B cell (primary cell): ENCODE measurements at regions not wholly inside any gene's neighbourhood (a gene's known extent, or its start where the extent isn't known, plus 50 kb on each side); places are given as distances from the start of the nearest gene placed in this dataset.

Source experiments
- ATAC-seq: fragments of 200-7000 bp; cut with Tn5 transposase; one replicate; pipeline ENCODE4 v1.10.0; 2021; ENCODE audit warnings: low read depth, mild to moderate bottlenecking, moderate number of reproducible peaks, moderate library complexity
- CTCF ChIA-PET: fragments of 350-600 bp; sonication (Branson Sonifier 250); formaldehyde crosslinking; loops from one replicate; lab custom pipeline; 2021; ENCODE audit warnings: antibody characterized with exemption, inconsistent platforms; lab: Charles Lee
- POLR2A ChIA-PET: fragments of 350-600 bp; sonication (Branson Sonifier 250); formaldehyde crosslinking; loops from one replicate; lab custom pipeline; 2021; ENCODE audit warnings: antibody characterized with exemption; lab: Charles Lee
- DNase-seq: peaks from one replicate; pipeline ENCODE4 v3.0.0; 2013
- H2AFZ ChIP-seq: 2 replicates; pipeline ENCODE4 v1.6.1; 2012; ENCODE audit warnings: mild to moderate bottlenecking, low read depth, low read length; ENCODE audit not compliant: insufficient read depth, poor library complexity, severe bottlenecking
- H3K27ac ChIP-seq, 2 donors: 1 replicate in 1 of 2; 2 replicates in 1 of 2; pipeline ENCODE4 v1.5.1; 2012 to 2013; ENCODE audit warnings: low read length in 2 of 2, mild to moderate bottlenecking in 2 of 2, moderate library complexity in 1 of 2
- H3K27me3 ChIP-seq, 4 experiments: fragments of 200-600 bp in 1 of 4; sonication (generic) in 1 of 4; replicated peaks in 1 of 4; 1 replicate in 2 of 4; 2 replicates in 2 of 4; pipeline versions ENCODE4 v1.6.1 to v1.7.0; 2013 to 2016; ENCODE audit warnings: low read length in 3 of 4, mild to moderate bottlenecking in 2 of 4, mixed read lengths in 1 of 4, moderate library complexity in 1 of 4; ENCODE audit not compliant: insufficient read depth in 4 of 4, control insufficient read depth in 3 of 4; ENCODE audit errors: control extremely low read depth in 1 of 4
- H3K36me3 ChIP-seq, 2 experiments: replicated peaks in 1 of 2; 1 replicate in 1 of 2; 2 replicates in 1 of 2; pipeline versions ENCODE4 v1.6.1 to v1.7.1; 2013; ENCODE audit warnings: low read length in 1 of 2; ENCODE audit not compliant: insufficient read depth in 2 of 2, control insufficient read depth in 1 of 2; ENCODE audit errors: control extremely low read depth in 1 of 2, extremely low read depth in 1 of 2
- H3K4me1 ChIP-seq, 2 donors: fragments of 200-600 bp in 1 of 2; sonication (generic) in 1 of 2; 1 replicate in 1 of 2; 2 replicates in 1 of 2; pipeline versions ENCODE4 v1.5.1 to v1.6.1; 2013 to 2017; ENCODE audit warnings: low read length in 2 of 2; ENCODE audit not compliant: control insufficient read depth in 2 of 2, insufficient read depth in 2 of 2
- H3K4me2 ChIP-seq: replicated peaks from 2 replicates; pipeline ENCODE3; 2012; ENCODE audit warnings: mild to moderate bottlenecking, low read depth, low read length; ENCODE audit not compliant: poor library complexity, severe bottlenecking
- H3K4me3 ChIP-seq, 5 experiments: fragments of 200-600 bp in 1 of 5; sonication (generic) in 1 of 5; 1 replicate in 3 of 5; 2 replicates in 2 of 5; pipeline versions ENCODE4 v1.5.1 to v1.7.0; 2011 to 2016; ENCODE audit warnings: low read length in 4 of 5, mild to moderate bottlenecking in 4 of 5, low read depth in 2 of 5, control low read depth in 1 of 5, moderate library complexity in 1 of 5; ENCODE audit not compliant: insufficient read depth in 1 of 5; ENCODE audit errors: control extremely low read depth in 1 of 5, extremely low read depth in 1 of 5
- H3K79me2 ChIP-seq: fragments of 200-600 bp; sonication (generic); one replicate; pipeline ENCODE4 v1.6.0; 2016; ENCODE audit warnings: low read length; ENCODE audit not compliant: control insufficient read depth, insufficient read depth
- H3K9ac ChIP-seq: fragments of 200-600 bp; sonication (generic); 2 replicates; pipeline ENCODE4 v1.6.1; 2017; ENCODE audit warnings: mild to moderate bottlenecking, low read length, moderate library complexity
- H3K9me3 ChIP-seq, 3 donors: one replicate each; pipeline versions ENCODE4 v1.6.1 to v1.7.1; 2013; ENCODE audit warnings: low read length in 2 of 3; ENCODE audit not compliant: control insufficient read depth in 2 of 3, insufficient read depth in 1 of 3; ENCODE audit errors: control extremely low read depth in 1 of 3
- H4K20me1 ChIP-seq: 2 replicates; pipeline ENCODE4 v1.6.0; 2012; ENCODE audit warnings: mild to moderate bottlenecking, low read length; ENCODE audit not compliant: insufficient read depth, control insufficient read depth, poor library complexity, severe bottlenecking
- H3K27ac Mint-ChIP-seq: one replicate; pipeline ENCODE4 v1.8.0; 2021; ENCODE audit warnings: mixed read lengths
- H3K27me3 Mint-ChIP-seq: one replicate; pipeline ENCODE4 v1.8.0; 2021; ENCODE audit warnings: mixed read lengths
- H3K4me1 Mint-ChIP-seq: one replicate; pipeline ENCODE4 v1.8.0; 2021; ENCODE audit warnings: mixed read lengths
- H3K4me3 Mint-ChIP-seq: one replicate; pipeline ENCODE4 v1.8.0; 2021; ENCODE audit warnings: mixed read lengths
- H3K9me3 Mint-ChIP-seq: one replicate; pipeline ENCODE4 v1.8.0; 2022; ENCODE audit warnings: mixed read lengths; ENCODE audit not compliant: insufficient read depth
- EZH2 ChIP-seq: IDR thresholded peaks from 2 replicates; pipeline ENCODE4 v1.6.1; 2012; ENCODE audit warnings: borderline replicate concordance, low read depth, mild to moderate bottlenecking, moderate library complexity, low read length; ENCODE audit not compliant: insufficient read depth, poor library complexity, severe bottlenecking
- WGBS: methylation state at CpG from one replicate; pipeline ENCODE4 v1.1.5; 2013; ENCODE audit warnings: missing lambda C conversion rate; ENCODE audit not compliant: insufficient coverage; 5-methylcytosine and 5-hydroxymethylcytosine counted together
- intact Hi-C: fragments of 100-400 bp; cut with micrococcal nuclease; formaldehyde crosslinking; loops from one replicate; pipeline ENCODE4 v1.10.0; 2022
- TF ChIP-seq, protein P1 (sequence below): fragments of 200-600 bp; IDR thresholded peaks from one replicate; pipeline ENCODE4 v1.8.0; 2022; ENCODE audit warnings: antibody characterized with exemption, mild to moderate bottlenecking

GRCh38 chr16:62940569-62940968 lies 904.3 kb upstream of the CDH8 start:
- Histone ChIP-seq H3K4me1 (no peaks in the 10 kb centered on the region), H3K9me3 (peaks cover 0 to 3% (median 0%) of the 10 kb centered on the region in 3 donors), H3K4me2 (no peak overlapping the region), H3K36me3 (no peaks in the 10 kb centered on the region), H3K27ac (no peak overlapping the region), H2AFZ (no peak overlapping the region), H3K79me2 (no peaks in the 10 kb centered on the region), H3K27me3 (no peaks in the 10 kb centered on the region), H3K9ac (no peak overlapping the region), H3K4me3 (no peak overlapping the region), H4K20me1 (no peaks in the 10 kb centered on the region)
- no peaks in the 10 kb centered on the region for H3K4me1 Mint-ChIP-seq
- ATAC-seq (no peak), DNase-seq (no peak)
- ChIA-PET POLR2A (no interaction called here), CTCF (no interaction called here)
- TF ChIP-seq, protein P1, sequence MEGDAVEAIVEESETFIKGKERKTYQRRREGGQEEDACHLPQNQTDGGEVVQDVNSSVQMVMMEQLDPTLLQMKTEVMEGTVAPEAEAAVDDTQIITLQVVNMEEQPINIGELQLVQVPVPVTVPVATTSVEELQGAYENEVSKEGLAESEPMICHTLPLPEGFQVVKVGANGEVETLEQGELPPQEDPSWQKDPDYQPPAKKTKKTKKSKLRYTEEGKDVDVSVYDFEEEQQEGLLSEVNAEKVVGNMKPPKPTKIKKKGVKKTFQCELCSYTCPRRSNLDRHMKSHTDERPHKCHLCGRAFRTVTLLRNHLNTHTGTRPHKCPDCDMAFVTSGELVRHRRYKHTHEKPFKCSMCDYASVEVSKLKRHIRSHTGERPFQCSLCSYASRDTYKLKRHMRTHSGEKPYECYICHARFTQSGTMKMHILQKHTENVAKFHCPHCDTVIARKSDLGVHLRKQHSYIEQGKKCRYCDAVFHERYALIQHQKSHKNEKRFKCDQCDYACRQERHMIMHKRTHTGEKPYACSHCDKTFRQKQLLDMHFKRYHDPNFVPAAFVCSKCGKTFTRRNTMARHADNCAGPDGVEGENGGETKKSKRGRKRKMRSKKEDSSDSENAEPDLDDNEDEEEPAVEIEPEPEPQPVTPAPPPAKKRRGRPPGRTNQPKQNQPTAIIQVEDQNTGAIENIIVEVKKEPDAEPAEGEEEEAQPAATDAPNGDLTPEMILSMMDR, result no peak
- TF ChIP-seq EZH2, result no peak
- intact Hi-C loops, result no loop called here
- H3K27ac Mint-ChIP-seq, result no peak overlapping the region
- WGBS, result 20% methylated on average over 1 of the region's 4 CpGs
- no peaks in the 10 kb centered on the region for H3K27me3 Mint-ChIP-seq
- H3K9me3 Mint-ChIP-seq, result peaks cover 3% of the 10 kb centered on the region
- H3K4me3 Mint-ChIP-seq, result no peak overlapping the region

- WGBS, result 91% methylated on average over 1 of the region's 1 CpG
- DNase-seq, result no peak
- no peak overlapping the region for H3K4me2 ChIP-seq
These were observed 903.4 kb upstream of the CDH8 start for GRCh38 chr16:62939687-62940086.

More at GRCh38 chr16:62939687-62940086, 903.4 kb upstream of the CDH8 start:
- intact Hi-C loops, result no loop called here
- Mint-ChIP-seq H3K9me3 (peaks cover 3% of the 10 kb centered on the region), H3K4me3 (no peak overlapping the region), H3K27ac (no peak overlapping the region), H3K27me3 (no peaks in the 10 kb centered on the region), H3K4me1 (no peaks in the 10 kb centered on the region)
- H4K20me1 ChIP-seq, result no peaks in the 10 kb centered on the region
- ATAC-seq, result no peak
- H3K4me1 ChIP-seq, result no peaks in the 10 kb centered on the region
- H3K79me2 ChIP-seq, result no peaks in the 10 kb centered on the region
- TF ChIP-seq EZH2, result no peak
- TF ChIP-seq, protein P1, result no peak
- peaks cover 0 to 3% (median 0%) of the 10 kb centered on the region in 3 donors for H3K9me3 ChIP-seq
- POLR2A ChIA-PET, result no interaction called here
- CTCF ChIA-PET, result no interaction called here
- H3K36me3 ChIP-seq, result no peaks in the 10 kb centered on the region
- H3K27me3 ChIP-seq, result no peaks in the 10 kb centered on the region
- no peak overlapping the region for H3K27ac ChIP-seq
- no peak overlapping the region for H3K4me3 ChIP-seq
- H2AFZ ChIP-seq, result no peak overlapping the region
- H3K9ac ChIP-seq, result no peak overlapping the region
